Panc1 (cell line): ENCODE measurements at regions not wholly inside any gene's neighbourhood (a gene's known extent, or its start where the extent isn't known, plus 50 kb on each side); places are given as distances from the start of the nearest gene placed in this dataset.

Experiments
- ATAC-seq: fragments of 200-7000 bp; cut with Tn5 transposase; 2 replicates; pipeline ENCODE4 v1.9.1; 2020; ENCODE audit warnings: mild to moderate bottlenecking, moderate library complexity
- BruUV-seq: library from RNA; stranded (reverse); fragments of 400-500 nt; replicated peaks from 2 replicates; lab custom pipeline; 2021; lab: Mats Ljungman, UMichigan
- CTCF ChIA-PET: fragments of 300-600 bp; sonication (Branson Sonifier 250); formaldehyde crosslinking; loops from one replicate; lab custom pipeline; 2022; ENCODE audit warnings: antibody characterized with exemption; lab: Charles Lee
- POLR2A ChIA-PET: fragments of 300-600 bp; sonication (Branson Sonifier 250); formaldehyde crosslinking; loops from one replicate; lab custom pipeline; 2022; ENCODE audit warnings: antibody characterized with exemption; lab: Charles Lee
- DNase-seq: peaks from one replicate; pipeline ENCODE4 v3.0.0-alpha.2; 2010; ENCODE audit warnings: low read depth, low spot score
- H3K27ac ChIP-seq: 2 replicates; pipeline ENCODE4 v1.5.1; 2011; ENCODE audit warnings: mild to moderate bottlenecking, low read length, inconsistent platforms
- H3K27me3 ChIP-seq: fragments of 200-500 bp; sonication (Bioruptor generic); 2 replicates; pipeline ENCODE4 v1.6.0; 2014; ENCODE audit warnings: low read length, inconsistent platforms; ENCODE audit not compliant: control insufficient read depth, insufficient read depth
- H3K36me3 ChIP-seq: fragments of 200-500 bp; sonication (Bioruptor generic); 2 replicates; pipeline ENCODE4 v1.5.1; 2014; ENCODE audit warnings: inconsistent platforms, mild to moderate bottlenecking, low read length, moderate library complexity; ENCODE audit not compliant: control insufficient read depth, insufficient read depth
- H3K4me1 ChIP-seq: 2 replicates; pipeline ENCODE4 v1.5.1; 2011; ENCODE audit warnings: inconsistent platforms, mild to moderate bottlenecking, low read length, moderate library complexity; ENCODE audit not compliant: control insufficient read depth, insufficient read depth
- H3K4me3 ChIP-seq, 2 experiments: 2 replicates each; pipeline ENCODE4 v1.5.1; 2011 to 2012; ENCODE audit warnings: low read depth in 2 of 2, low read length in 2 of 2, mild to moderate bottlenecking in 2 of 2, inconsistent platforms in 1 of 2, moderate library complexity in 1 of 2
- H3K9me3 ChIP-seq: fragments of 200-500 bp; sonication (Bioruptor generic); 2 replicates; pipeline ENCODE4 v1.5.1; 2014; ENCODE audit warnings: low read depth, mild to moderate bottlenecking, inconsistent platforms, low read length, moderate library complexity; ENCODE audit not compliant: control insufficient read depth, insufficient read depth
- CTCF ChIP-seq: fragments of 450-650 bp; IDR thresholded peaks from 2 replicates; pipeline ENCODE4 v1.5.1; 2017; ENCODE audit warnings: mild to moderate bottlenecking
- POLR2AphosphoS5 ChIP-seq: IDR thresholded peaks from 2 replicates; pipeline ENCODE4 v1.6.1; 2012; ENCODE audit warnings: mild to moderate bottlenecking, low read depth, low read length, moderate library complexity
- REST ChIP-seq, 2 experiments: IDR thresholded peaks; 2 replicates each; pipeline ENCODE4 v1.6.1; 2011 to 2012; ENCODE audit warnings: low read depth in 2 of 2, control low read depth in 1 of 2, low read length in 1 of 2, mild to moderate bottlenecking in 1 of 2, moderate library complexity in 1 of 2; ENCODE audit not compliant: insufficient read depth in 1 of 2
- SIN3A ChIP-seq: IDR thresholded peaks from 2 replicates; pipeline ENCODE4 v1.6.1; 2012; ENCODE audit warnings: low read depth, mild to moderate bottlenecking, low read length, moderate library complexity, borderline replicate concordance; ENCODE audit not compliant: insufficient read depth
- TCF7L2 ChIP-seq: IDR thresholded peaks from 2 replicates; pipeline ENCODE4 v1.6.1; 2011; ENCODE audit warnings: mild to moderate bottlenecking, low read depth, low read length, inconsistent platforms
- in situ Hi-C: cut with HindIII; loops from 2 replicates; pipeline ENCODE4 v1.10.0; 2016; ENCODE audit warnings: low sequenced_read_pairs, low pct_unique_long_range_greater_than_20kb
- intact Hi-C: fragments of 100-400 bp; cut with micrococcal nuclease; formaldehyde crosslinking; loops from one replicate; pipeline ENCODE4 v1.10.0; 2022; ENCODE audit not compliant: unreplicated experiment

GRCh38 chr16:5367951-5368350, 270.4 kb upstream of the EEF2KMT start:
- in situ Hi-C loops, result no loop called here
- H3K4me3 ChIP-seq, result no peak overlapping the region
- no peaks in the 10 kb centered on the region for H3K9me3 ChIP-seq
- CTCF ChIA-PET, result no interaction called here
- peaks cover 11% of the 10 kb centered on the region for H3K27me3 ChIP-seq
- intact Hi-C loops, result no loop called here
- no peaks in the 10 kb centered on the region for H3K4me1 ChIP-seq
- ATAC-seq (no peak), DNase-seq (no peak)
- BruUV-seq, result no TSS peak
- H3K36me3 ChIP-seq, result no peaks in the 10 kb centered on the region
- POLR2A ChIA-PET, result no interaction called here
- TF ChIP-seq TCF7L2 (no peak), POLR2AphosphoS5 (no peak), CTCF (no peak), REST (IDR thresholded peaks at IDR 0.05; ENCODE audit: insufficient read depth in 1 of 2, low read depth in 2 of 2, low read length in 1 of 2) (no peak), SIN3A (no peak)
- H3K27ac ChIP-seq, result no peak overlapping the region

- DNase-seq, result no peak
- BruUV-seq, result no TSS peak
- in situ Hi-C loops (no loop called here), intact Hi-C loops (no loop called here)
- H3K4me3 ChIP-seq, result no peak overlapping the region
- no peaks in the 10 kb centered on the region for H3K36me3 ChIP-seq
- H3K27ac ChIP-seq, result no peak overlapping the region
- no peak for TF ChIP-seq TCF7L2
- TF ChIP-seq REST (IDR thresholded peaks at IDR 0.05; ENCODE audit: insufficient read depth in 1 of 2, low read depth in 2 of 2, low read length in 1 of 2), result no peak
- TF ChIP-seq POLR2AphosphoS5, result no peak
- no peak for TF ChIP-seq SIN3A
- TF ChIP-seq CTCF, result no peak
- ChIA-PET CTCF (no interaction called here), POLR2A (no interaction called here)
- ATAC-seq, result no peak
- peaks cover 7% of the 10 kb centered on the region; the same call in 1 of the 2 replicates for H3K27me3 ChIP-seq
- no peaks in the 10 kb centered on the region for H3K4me1 ChIP-seq
- H3K9me3 ChIP-seq, result no peaks in the 10 kb centered on the region
These were observed 268.5 kb upstream of the EEF2KMT start for GRCh38 chr16:5366126-5366525.
